WERI-Rb-1 (cell line): ENCODE measurements at regions not wholly inside any gene's neighbourhood (a gene's known extent, or its start where the extent isn't known, plus 50 kb on each side); places are given as distances from the start of the nearest gene placed in this dataset.

ENCODE experiments used
- DNase-seq: peaks from one replicate; pipeline ENCODE4 v3.0.0-alpha.2; 2020
- H3K27ac ChIP-seq: fragments of 250-450 bp; sonication (Bioruptor Pico); 2 replicates; pipeline ENCODE4 v1.5.1; 2020; ENCODE audit warnings: mild to moderate bottlenecking, moderate library complexity
- H3K27me3 ChIP-seq: fragments of 250-450 bp; sonication (Bioruptor Pico); 2 replicates; pipeline ENCODE4 v1.5.1; 2021; ENCODE audit warnings: mild to moderate bottlenecking, low read depth, moderate library complexity; ENCODE audit not compliant: insufficient read depth, severe bottlenecking
- H3K36me3 ChIP-seq: fragments of 250-450 bp; sonication (Bioruptor Pico); 2 replicates; pipeline ENCODE4 v1.5.1; 2020; ENCODE audit warnings: mild to moderate bottlenecking, moderate library complexity
- H3K4me3 ChIP-seq: 2 replicates; pipeline ENCODE4 v1.5.1; 2011; ENCODE audit warnings: low read depth, mild to moderate bottlenecking, control low read depth, low read length
- H3K9me3 ChIP-seq: fragments of 250-450 bp; sonication (Bioruptor Pico); 2 replicates; pipeline ENCODE4 v1.5.1; 2021; ENCODE audit warnings: mild to moderate bottlenecking, moderate library complexity; ENCODE audit not compliant: severe bottlenecking
- TF ChIP-seq, protein P1 (sequence below): IDR thresholded peaks from 2 replicates; pipeline ENCODE4 v1.5.1; 2011; ENCODE audit warnings: low read depth, mild to moderate bottlenecking, control low read depth, inconsistent platforms, low read length

DNA sequence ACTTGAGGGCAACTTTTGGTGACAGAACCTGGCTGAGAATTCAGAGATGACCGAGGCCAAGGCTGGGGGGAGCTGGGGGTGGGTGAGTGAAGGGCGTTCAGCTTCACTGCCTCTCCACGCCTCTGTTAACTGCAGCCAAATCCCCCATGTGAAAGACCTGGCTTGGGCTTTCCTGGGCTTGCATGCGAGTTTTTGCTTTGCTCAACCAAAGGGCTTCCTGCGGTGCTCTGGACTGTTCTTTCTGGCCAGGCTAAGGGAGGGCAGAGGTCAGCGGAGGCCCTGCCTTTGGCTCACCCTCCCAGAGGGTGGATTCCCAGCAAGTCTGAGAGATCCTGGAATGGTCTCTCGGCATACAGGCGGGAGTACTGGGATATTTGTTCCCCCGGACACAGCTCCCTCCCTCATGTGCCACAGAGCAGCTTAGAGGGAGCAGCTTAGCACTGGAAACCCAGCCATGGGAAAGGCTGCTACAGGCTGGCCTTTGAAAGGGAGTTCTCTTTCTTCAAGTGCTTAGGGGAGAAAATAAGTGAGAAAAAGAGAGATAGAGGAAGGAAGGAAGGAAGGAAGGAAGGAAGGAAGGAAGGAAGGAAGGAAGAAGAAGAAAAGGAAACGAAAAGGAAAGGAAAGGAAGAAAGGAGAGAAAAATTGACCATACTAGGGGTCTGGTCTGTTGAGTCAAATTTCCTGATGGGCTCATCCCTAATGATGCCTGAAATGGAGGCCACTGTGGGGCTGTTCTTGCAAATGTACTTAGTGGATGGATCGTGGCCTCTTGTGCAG lies 158.8 kb downstream of the FGF18 start:
- peaks cover 5% of the 10 kb centered on the region for H3K9me3 ChIP-seq
- H3K36me3 ChIP-seq: no peaks in the 10 kb centered on the region

DNA sequence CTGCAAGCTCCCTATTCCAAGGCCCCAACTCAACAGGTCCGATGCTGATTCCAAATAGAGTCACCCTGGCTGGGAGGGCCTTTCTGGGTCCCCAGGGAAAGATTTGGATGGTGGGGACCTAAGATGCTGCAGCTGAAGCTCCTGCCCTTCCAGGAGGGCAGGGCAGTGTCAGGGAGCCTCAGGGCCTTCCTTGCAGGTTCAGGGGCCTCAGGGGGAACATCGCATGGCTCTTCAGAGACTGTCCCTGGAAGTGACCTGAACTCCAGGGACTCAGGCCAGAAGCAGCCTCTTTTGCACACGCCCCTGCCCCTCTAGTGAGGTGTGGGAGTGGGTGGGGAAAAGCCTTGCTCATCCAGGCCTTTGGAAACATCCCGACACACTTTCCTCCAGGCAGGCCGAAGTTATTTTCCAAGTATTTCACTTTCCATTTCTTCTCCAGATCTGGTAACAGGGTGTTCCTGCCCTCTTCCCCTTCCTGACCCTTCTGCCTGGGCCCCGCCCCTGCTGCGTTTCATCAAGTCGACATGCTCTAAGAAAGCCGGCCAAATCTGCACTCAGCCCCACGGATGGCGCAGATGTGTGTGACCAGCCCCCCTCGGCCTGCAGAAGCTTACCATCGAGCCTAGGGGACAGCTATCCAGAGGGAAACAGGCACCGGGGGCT lies 159.5 kb downstream of the FGF18 start:
- TF ChIP-seq, protein P1, sequence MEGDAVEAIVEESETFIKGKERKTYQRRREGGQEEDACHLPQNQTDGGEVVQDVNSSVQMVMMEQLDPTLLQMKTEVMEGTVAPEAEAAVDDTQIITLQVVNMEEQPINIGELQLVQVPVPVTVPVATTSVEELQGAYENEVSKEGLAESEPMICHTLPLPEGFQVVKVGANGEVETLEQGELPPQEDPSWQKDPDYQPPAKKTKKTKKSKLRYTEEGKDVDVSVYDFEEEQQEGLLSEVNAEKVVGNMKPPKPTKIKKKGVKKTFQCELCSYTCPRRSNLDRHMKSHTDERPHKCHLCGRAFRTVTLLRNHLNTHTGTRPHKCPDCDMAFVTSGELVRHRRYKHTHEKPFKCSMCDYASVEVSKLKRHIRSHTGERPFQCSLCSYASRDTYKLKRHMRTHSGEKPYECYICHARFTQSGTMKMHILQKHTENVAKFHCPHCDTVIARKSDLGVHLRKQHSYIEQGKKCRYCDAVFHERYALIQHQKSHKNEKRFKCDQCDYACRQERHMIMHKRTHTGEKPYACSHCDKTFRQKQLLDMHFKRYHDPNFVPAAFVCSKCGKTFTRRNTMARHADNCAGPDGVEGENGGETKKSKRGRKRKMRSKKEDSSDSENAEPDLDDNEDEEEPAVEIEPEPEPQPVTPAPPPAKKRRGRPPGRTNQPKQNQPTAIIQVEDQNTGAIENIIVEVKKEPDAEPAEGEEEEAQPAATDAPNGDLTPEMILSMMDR: no peak
- H3K36me3 ChIP-seq: no peaks in the 10 kb centered on the region

More for the DNA sequence above, 158.8 kb downstream of the FGF18 start:
- Histone ChIP-seq H3K4me3 (no peak overlapping the region), H3K27me3 (peaks cover 2% of the 10 kb centered on the region), H3K27ac (no peak overlapping the region)
- peak; percentile 24 for DNase-seq
- TF ChIP-seq, protein P1: no peak

DNA sequence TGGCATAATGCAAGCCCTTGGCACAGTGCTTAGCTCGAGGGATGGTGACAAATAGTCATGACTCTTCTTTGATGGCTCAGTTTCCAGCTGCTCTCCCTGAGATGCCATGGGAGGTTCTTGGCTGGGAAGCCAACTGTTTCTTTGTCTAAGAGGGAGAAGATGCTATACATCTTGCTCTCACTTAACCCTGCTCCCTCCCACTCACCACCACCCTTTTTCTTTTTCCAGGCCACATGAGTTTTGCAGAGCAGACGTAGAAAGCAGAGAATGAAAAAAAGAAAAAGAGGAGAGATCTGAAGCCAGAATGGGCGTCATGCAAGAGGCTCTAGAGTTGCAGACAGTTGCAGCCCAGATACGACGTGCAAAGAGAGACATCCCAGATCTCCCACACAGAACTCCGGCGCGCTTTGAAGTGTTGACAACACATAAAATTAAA lies 160.5 kb downstream of the FGF18 start:
- TF ChIP-seq, protein P1: no peak
- no peaks in the 10 kb centered on the region for H3K36me3 ChIP-seq
- H3K27ac ChIP-seq: no peak overlapping the region
- DNase-seq: no peak
- no peak overlapping the region for H3K4me3 ChIP-seq
- H3K9me3 ChIP-seq: peaks cover 5% of the 10 kb centered on the region
- peaks cover 2% of the 10 kb centered on the region for H3K27me3 ChIP-seq

More for the DNA sequence above, 159.5 kb downstream of the FGF18 start:
- Histone ChIP-seq H3K27ac (no peak overlapping the region), H3K27me3 (peaks cover 2% of the 10 kb centered on the region), H3K4me3 (no peak overlapping the region), H3K9me3 (peaks cover 5% of the 10 kb centered on the region)
- no peak for DNase-seq

DNA sequence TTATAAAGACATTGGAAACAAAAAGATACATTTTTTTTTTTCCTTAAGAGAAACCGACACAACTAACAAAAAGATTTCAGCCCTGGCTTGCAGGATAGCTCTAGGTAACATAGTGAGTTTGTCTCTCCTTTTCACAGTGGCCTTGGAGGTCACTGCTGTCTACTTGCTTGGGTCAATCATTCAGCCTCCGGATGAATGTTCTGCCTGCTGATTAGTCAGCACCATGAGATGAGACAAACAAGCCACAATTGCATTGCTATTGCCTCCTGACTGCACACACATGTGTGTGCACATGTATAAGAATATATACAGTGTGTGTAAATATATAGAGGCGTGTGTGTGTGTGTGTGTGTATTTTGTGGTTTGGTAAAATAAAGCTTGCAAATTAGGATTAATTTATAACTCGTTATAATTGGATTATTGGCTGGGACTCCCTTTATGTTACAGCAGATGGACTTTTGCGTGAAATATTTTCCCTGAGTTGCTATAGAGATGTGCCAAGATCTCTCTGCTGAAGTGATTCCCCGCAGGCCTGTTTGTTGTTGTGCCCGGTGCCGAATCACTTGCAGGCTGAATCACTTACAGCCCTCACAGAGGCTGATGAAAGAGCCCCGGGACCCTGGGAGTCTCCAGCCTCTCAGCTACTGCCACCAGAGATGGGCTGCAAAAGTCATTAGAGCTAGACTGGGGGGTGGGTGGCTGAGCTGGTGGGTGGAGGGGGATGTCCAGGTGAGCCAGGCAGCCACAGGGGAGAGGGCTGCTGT lies 161.2 kb downstream of the FGF18 start:
- Histone ChIP-seq H3K4me3 (no peak overlapping the region), H3K27me3 (peaks cover 2% of the 10 kb centered on the region), H3K9me3 (peaks cover 5% of the 10 kb centered on the region), H3K27ac (no peak overlapping the region), H3K36me3 (no peaks in the 10 kb centered on the region)
- DNase-seq: no peak
- TF ChIP-seq, protein P1: no peak

DNA sequence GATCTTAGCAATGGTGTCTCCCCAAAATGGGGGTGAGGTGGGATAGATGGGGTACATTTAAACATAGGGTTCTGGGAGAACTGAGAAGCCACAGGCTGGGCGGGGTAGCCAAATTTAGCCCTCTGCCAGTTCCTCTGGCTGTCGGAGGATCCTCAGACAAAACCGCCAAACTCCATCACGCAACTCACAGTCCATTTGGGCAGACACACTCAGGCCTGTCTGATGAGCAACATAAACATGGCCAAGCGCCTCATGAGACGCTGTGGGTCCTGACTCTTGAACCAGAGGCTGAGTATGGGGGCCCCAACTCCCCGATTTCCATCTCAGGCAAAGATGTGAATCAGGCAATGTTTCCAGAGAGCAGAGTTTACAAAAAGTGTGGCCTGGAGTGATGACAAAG lies 162.3 kb downstream of the FGF18 start:
- TF ChIP-seq, protein P1: no peak
- H3K27me3 ChIP-seq: peaks cover 5% of the 10 kb centered on the region
- H3K4me3 ChIP-seq: no peak overlapping the region
- no peak for DNase-seq
- no peak overlapping the region for H3K27ac ChIP-seq
- no peaks in the 10 kb centered on the region for H3K36me3 ChIP-seq
- no peaks in the 10 kb centered on the region for H3K9me3 ChIP-seq
